ENCODE measurements at regions not wholly inside any gene's neighbourhood (a gene's known extent, or its start where the extent isn't known, plus 50 kb on each side); places are given as distances from the start of the nearest gene placed in this dataset.
"Not testable (repeated sequence)": the region's sequence is repeated elsewhere in the genome, so short reads cannot be mapped to it uniquely, and the experiment has no call there.

DNA sequence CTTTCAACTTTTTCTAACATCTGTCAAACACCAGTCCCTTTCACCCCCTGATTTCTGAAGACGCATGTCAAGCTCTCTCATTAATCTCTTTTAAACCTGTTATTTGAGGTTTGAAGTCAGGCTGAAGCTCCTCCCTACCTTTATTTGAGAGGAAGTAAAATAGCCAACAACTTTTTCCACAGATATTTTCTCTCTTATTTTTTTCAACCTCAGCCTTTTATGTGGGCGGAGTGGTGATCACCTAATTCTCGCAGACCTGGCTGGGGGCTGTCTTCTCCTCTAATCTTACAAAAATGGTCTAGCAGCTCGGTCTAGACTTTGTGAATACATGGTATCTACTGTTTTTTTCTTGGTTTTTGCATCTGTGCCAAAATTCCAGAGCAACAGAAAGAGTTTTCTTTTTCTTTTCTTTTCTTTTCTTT, 395.7 kb upstream of the ACTBL2 start:
- H3K27me3 Mint-ChIP-seq (ENCODE audit: low read depth) = no peaks in the 10 kb centered on the region
- H3K4me1 Mint-ChIP-seq = peaks cover 14% of the 10 kb centered on the region
- no peaks in the 10 kb centered on the region for H3K36me3 Mint-ChIP-seq (ENCODE audit: low read depth)
- H3K9me3 Mint-ChIP-seq = peaks cover 2% of the 10 kb centered on the region
- no peak for DNase-seq (ENCODE audit: low read depth, low spot score)
- TF ChIP-seq, protein P1, sequence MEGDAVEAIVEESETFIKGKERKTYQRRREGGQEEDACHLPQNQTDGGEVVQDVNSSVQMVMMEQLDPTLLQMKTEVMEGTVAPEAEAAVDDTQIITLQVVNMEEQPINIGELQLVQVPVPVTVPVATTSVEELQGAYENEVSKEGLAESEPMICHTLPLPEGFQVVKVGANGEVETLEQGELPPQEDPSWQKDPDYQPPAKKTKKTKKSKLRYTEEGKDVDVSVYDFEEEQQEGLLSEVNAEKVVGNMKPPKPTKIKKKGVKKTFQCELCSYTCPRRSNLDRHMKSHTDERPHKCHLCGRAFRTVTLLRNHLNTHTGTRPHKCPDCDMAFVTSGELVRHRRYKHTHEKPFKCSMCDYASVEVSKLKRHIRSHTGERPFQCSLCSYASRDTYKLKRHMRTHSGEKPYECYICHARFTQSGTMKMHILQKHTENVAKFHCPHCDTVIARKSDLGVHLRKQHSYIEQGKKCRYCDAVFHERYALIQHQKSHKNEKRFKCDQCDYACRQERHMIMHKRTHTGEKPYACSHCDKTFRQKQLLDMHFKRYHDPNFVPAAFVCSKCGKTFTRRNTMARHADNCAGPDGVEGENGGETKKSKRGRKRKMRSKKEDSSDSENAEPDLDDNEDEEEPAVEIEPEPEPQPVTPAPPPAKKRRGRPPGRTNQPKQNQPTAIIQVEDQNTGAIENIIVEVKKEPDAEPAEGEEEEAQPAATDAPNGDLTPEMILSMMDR (conservative IDR thresholded peaks at IDR 0.05) = no peak
- no peak overlapping the region for H3K4me3 Mint-ChIP-seq
- H3K27ac Mint-ChIP-seq (ENCODE audit: unreplicated experiment) = no peak overlapping the region

DNA sequence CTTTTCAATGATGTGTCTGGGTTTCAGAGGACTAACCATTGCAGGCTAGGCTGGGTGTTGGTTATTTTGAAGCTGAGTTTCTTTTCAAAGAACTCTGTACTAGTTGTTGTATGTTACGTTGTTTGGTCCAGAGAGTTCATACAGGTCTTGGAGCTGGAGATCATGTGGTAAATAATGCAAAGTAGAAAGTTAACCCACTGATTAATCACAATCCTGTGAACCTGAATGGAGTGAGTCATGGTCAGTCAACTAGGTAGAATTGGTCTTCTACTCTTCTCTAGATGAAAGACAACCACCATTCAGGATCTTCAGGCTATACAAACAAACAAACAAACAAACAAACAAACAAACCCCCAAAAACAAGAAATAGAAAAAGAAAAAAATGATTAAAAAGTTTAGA, 388.9 kb upstream of the ACTBL2 start:
- Mint-ChIP-seq H3K36me3 (ENCODE audit: low read depth) (peaks cover 6% of the 10 kb centered on the region), H3K27me3 (ENCODE audit: low read depth) (no peaks in the 10 kb centered on the region), H3K4me1 (peaks cover 5% of the 10 kb centered on the region), H3K9me3 (peaks cover 10% of the 10 kb centered on the region), H3K27ac (ENCODE audit: unreplicated experiment) (no peak overlapping the region), H3K4me3 (no peak overlapping the region)
- TF ChIP-seq, protein P1 (conservative IDR thresholded peaks at IDR 0.05) = no peak
- no peak for DNase-seq (ENCODE audit: low read depth, low spot score)

DNA sequence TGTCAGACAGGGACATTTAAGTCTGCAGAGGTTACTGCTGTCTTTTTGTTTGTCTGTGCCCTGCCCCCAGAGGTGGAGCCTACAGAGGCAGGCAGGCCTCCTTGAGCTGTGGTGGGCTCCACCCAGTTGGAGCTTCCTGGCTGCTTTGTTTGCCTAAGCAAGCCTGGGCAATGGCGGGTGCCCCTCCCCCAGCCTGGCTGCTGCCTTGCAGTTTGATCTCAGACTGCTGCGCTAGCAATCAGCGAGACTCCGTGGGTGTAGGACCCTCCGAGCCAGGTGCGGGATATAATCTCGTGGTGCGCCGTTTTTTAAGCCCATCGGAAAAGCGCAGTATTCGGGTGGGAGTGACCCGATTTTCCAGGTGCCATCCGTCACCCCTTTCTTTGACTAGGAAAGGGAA, 387.7 kb upstream of the ACTBL2 start:
- H3K27ac Mint-ChIP-seq (ENCODE audit: unreplicated experiment); H3K27me3 Mint-ChIP-seq (ENCODE audit: low read depth); DNase-seq (ENCODE audit: low read depth, low spot score); H3K36me3 Mint-ChIP-seq (ENCODE audit: low read depth); H3K4me1 Mint-ChIP-seq; H3K4me3 Mint-ChIP-seq: not testable (repeated sequence)
- H3K9me3 Mint-ChIP-seq = peaks cover 10% of the 10 kb centered on the region

DNA sequence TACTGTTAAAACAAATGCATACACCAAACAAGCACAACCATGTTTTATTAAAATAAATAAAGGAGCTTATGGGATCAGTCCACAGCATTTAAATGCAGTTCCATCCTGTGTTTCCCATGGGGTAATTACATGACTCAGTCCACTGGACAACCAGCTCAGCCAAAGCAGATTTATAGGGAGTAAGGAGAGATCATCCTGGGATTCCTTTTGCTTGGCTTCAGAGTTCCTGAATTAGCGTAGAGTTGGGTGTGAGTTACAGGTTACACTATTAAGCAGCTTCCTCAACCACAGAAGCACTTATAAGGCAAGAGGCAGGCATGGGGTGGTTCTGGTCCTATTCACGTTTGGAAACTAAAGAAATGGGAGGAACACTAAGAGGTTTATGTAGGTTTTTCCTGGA, 381.1 kb upstream of the ACTBL2 start:
- Mint-ChIP-seq H3K4me1 (no peaks in the 10 kb centered on the region), H3K4me3 (no peak overlapping the region), H3K27ac (ENCODE audit: unreplicated experiment) (no peak overlapping the region), H3K36me3 (ENCODE audit: low read depth) (no peaks in the 10 kb centered on the region), H3K27me3 (ENCODE audit: low read depth) (no peaks in the 10 kb centered on the region), H3K9me3 (peaks cover 3% of the 10 kb centered on the region)
- no peak for DNase-seq (ENCODE audit: low read depth, low spot score)
- TF ChIP-seq, protein P1 (conservative IDR thresholded peaks at IDR 0.05) = no peak

DNA sequence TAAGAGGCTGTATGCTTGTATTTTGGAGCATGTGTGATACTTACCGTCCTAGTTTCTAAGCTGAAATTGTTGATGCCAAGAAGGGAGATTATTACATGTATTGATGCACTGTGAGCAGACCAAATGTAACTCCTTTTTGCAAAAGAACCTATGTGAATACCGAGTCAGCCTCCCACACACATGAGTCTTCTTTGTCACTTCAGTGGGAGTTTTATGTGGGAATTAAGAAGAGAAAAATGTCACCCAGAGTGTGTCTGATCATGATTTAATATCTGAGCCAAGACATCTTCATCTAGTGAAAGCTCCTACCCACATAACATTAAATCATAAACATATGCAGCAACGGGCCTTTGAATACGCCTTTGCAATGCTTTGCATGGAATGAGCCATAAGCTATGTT, 380.3 kb upstream of the ACTBL2 start:
- no peak overlapping the region for H3K27ac Mint-ChIP-seq (ENCODE audit: unreplicated experiment)
- no peaks in the 10 kb centered on the region for H3K4me1 Mint-ChIP-seq
- H3K36me3 Mint-ChIP-seq (ENCODE audit: low read depth) = no peaks in the 10 kb centered on the region
- H3K4me3 Mint-ChIP-seq = no peak overlapping the region
- H3K27me3 Mint-ChIP-seq (ENCODE audit: low read depth) = no peaks in the 10 kb centered on the region
- DNase-seq (ENCODE audit: low read depth, low spot score) = no peak
- TF ChIP-seq, protein P1 (conservative IDR thresholded peaks at IDR 0.05) = no peak
- peaks cover 3% of the 10 kb centered on the region for H3K9me3 Mint-ChIP-seq

DNA sequence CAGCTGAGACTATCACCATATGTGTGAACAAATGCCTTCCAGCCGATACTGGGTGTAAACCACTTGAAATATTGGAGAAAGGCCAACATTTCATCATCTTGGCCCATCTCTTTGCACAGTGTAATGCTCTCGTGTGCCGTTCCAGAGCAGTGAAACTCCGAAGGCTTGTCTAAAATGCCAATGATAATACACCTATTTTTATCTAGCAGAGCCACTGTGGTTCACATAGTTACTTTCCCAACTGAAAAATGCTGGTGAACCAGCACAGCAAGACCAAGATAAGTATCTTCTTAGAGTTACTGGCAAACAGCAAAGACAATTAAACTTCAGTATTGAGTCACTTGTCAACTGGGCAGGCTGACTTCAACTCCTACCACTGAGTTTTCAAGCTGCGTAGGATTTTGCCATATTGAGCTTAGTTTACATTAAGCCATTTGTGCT, 379.9 kb upstream of the ACTBL2 start:
- TF ChIP-seq, protein P1 (conservative IDR thresholded peaks at IDR 0.05) = no peak
- no peak overlapping the region for H3K27ac Mint-ChIP-seq (ENCODE audit: unreplicated experiment)
- peaks cover 3% of the 10 kb centered on the region for H3K9me3 Mint-ChIP-seq
- H3K4me3 Mint-ChIP-seq = no peak overlapping the region
- H3K36me3 Mint-ChIP-seq (ENCODE audit: low read depth) = no peaks in the 10 kb centered on the region
- no peaks in the 10 kb centered on the region for H3K4me1 Mint-ChIP-seq
- H3K27me3 Mint-ChIP-seq (ENCODE audit: low read depth) = no peaks in the 10 kb centered on the region
- DNase-seq (ENCODE audit: low read depth, low spot score) = no peak
